ENCODE measurements at regions not wholly inside any gene's neighbourhood (a gene's known extent, or its start where the extent isn't known, plus 50 kb on each side); places are given as distances from the start of the nearest gene placed in this dataset.
A peak's percentile ranks its signal among the peaks of the same experiment; 100 is the strongest.

DNA sequence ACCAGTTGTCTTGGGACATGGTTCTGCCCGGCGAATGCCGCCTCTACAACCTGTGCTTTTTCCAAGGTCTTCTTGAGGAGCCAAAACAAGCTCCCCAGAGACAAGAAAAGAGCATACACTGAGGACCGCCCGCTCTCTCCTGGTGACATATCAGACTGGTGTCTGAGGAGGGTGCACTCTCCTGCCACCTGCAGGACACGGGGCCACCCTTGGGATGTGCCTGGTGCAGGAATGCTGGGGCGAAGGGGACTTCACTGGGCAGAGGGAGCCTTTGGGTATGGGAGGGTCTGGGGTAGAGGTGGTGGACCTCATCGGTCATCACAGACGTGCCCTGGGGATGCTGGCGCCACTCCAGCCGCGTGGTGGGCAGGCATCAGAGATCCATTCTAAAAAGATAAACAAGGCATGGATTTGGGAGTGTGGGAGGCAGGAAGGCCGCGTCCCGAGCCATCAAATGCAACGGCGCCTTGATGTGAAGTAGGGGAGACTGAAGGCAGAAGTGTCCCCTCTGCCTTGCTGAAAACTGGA lies 163.3 kb downstream of the CD83 start:
- H3K4me1 Mint-ChIP-seq (ENCODE audit: low read depth) = peaks cover 27% of the 10 kb centered on the region
- H3K9me3 Mint-ChIP-seq (ENCODE audit: low read depth) = peaks cover 3% of the 10 kb centered on the region
- no peak overlapping the region for H3K4me3 Mint-ChIP-seq (ENCODE audit: low read depth)
- H3K27me3 Mint-ChIP-seq = peaks cover 11% of the 10 kb centered on the region
- H3K27ac Mint-ChIP-seq = no peak overlapping the region
- H3K36me3 Mint-ChIP-seq (ENCODE audit: insufficient read depth) = no peaks in the 10 kb centered on the region
- DNase-seq (ENCODE audit: low spot score, unreplicated experiment) = no peak
- TF ChIP-seq, protein P1, sequence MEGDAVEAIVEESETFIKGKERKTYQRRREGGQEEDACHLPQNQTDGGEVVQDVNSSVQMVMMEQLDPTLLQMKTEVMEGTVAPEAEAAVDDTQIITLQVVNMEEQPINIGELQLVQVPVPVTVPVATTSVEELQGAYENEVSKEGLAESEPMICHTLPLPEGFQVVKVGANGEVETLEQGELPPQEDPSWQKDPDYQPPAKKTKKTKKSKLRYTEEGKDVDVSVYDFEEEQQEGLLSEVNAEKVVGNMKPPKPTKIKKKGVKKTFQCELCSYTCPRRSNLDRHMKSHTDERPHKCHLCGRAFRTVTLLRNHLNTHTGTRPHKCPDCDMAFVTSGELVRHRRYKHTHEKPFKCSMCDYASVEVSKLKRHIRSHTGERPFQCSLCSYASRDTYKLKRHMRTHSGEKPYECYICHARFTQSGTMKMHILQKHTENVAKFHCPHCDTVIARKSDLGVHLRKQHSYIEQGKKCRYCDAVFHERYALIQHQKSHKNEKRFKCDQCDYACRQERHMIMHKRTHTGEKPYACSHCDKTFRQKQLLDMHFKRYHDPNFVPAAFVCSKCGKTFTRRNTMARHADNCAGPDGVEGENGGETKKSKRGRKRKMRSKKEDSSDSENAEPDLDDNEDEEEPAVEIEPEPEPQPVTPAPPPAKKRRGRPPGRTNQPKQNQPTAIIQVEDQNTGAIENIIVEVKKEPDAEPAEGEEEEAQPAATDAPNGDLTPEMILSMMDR (IDR thresholded peaks at IDR 0.05; ENCODE audit: unreplicated experiment) = no peak

DNA sequence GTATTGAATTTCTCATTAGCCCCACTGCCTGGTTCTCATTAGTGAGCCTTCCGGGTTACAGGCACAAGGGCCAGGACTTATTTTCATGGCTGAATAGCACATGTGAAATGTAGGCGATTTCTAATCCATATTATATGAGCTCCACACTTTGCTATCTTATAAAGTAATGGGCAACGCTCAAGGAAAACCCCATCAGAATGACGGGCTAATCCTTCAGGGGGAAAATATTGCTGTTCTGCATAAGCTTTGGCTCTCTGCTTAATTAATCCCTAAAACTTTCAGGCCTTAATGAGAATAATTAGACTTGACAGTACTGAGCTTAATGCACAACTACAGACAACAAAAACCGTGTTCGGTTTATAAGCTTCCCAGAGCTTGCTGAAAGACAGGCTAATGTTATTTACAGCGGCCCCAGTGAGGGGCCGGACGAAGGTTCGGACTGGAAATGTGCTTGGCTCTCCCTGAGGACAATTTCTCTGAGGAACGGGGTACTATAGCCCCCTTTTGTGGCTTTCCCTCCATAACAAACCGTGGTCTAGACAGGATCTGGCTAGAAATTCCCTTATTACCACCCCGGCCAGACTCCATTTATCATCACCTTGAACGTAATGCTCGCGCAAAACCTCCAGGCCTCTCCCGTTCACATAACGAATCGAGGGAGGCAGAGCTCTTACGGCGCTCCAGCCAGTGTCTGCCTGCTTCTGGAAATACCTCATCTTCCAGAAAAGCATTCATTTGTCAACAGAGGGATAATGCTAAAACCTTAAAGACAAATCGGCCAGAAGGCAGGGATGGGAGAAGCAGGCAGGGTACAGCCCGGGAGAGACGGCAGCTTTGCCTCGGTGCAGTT lies 164.5 kb downstream of the CD83 start:
- DNase-seq (ENCODE audit: low spot score, unreplicated experiment) = no peak
- Mint-ChIP-seq H3K36me3 (ENCODE audit: insufficient read depth) (no peaks in the 10 kb centered on the region), H3K4me3 (ENCODE audit: low read depth) (no peak overlapping the region), H3K27me3 (peaks cover 5% of the 10 kb centered on the region), H3K27ac (no peak overlapping the region), H3K4me1 (ENCODE audit: low read depth) (peaks cover 27% of the 10 kb centered on the region), H3K9me3 (ENCODE audit: low read depth) (peaks cover 3% of the 10 kb centered on the region)
- TF ChIP-seq, protein P1 (IDR thresholded peaks at IDR 0.05; ENCODE audit: unreplicated experiment) = no peak

DNA sequence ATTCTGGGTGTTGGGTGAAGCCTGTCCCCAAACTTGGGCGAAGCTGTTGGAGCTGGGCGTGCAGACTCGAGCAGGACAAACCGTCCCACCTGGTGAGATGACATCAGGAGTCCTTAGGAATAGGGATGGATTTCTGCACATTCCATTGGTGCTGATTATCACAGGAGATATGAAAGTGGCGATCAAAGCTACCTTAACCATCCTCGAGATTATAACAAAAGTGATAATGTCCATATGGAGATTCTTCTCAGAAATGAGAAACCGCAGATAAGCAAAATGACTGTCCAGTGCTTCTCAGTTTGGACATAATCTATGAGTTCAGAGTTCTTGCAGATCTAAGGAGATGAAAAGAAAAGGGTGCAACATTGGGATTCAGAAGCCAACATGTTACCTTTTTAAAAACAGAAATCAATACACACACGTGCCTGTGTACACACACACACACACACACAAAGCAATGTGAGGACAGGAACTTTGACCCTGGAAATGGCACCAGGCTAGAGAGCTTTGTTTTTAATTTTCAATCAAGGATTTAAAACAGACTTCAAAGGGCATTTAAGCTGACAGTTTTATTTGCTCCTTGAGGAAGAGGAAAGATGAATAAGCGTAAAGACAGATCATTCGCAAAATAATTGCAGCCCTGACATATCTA lies 165.4 kb downstream of the CD83 start:
- peaks cover 27% of the 10 kb centered on the region for H3K4me1 Mint-ChIP-seq (ENCODE audit: low read depth)
- H3K4me3 Mint-ChIP-seq (ENCODE audit: low read depth) = no peak overlapping the region
- H3K9me3 Mint-ChIP-seq (ENCODE audit: low read depth) = peaks cover 3% of the 10 kb centered on the region
- peak overlapping the region; percentile 70 for H3K27ac Mint-ChIP-seq
- no peaks in the 10 kb centered on the region for H3K27me3 Mint-ChIP-seq
- DNase-seq (ENCODE audit: low spot score, unreplicated experiment) = no peak
- TF ChIP-seq, protein P1 (IDR thresholded peaks at IDR 0.05; ENCODE audit: unreplicated experiment) = no peak
- H3K36me3 Mint-ChIP-seq (ENCODE audit: insufficient read depth) = no peaks in the 10 kb centered on the region

DNA sequence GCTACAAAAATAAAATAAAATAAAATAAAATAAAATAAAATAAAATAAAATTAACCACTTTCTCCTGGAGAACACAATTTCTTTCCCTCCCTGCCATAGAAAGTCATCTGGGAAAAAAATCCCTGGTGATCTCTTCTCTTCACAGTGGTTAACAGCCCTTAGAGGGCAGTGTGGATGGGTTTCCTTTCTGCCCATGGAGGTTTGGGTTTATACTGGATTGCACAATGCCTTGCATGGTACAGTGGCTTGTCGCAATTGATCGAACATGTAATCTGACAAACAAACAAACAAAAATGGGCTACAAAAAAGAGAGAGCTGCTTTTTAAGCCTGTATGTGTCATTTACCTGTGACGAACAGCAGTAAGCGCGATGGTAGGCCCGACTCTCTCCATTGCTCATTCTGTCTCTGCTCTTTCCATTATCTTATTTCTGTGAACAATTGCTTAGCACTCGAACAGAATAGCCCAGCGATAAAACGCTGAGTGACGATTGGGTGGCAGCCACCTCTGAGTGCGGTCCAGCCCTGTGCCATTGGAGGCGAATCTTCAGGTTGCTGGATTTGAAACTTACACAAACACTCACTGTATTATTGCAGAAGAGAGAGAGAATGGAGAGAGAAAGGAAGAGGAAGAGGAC lies 166.1 kb downstream of the CD83 start:
- Mint-ChIP-seq H3K4me3 (ENCODE audit: low read depth) (no peak overlapping the region), H3K27me3 (no peaks in the 10 kb centered on the region), H3K9me3 (ENCODE audit: low read depth) (peaks cover 3% of the 10 kb centered on the region), H3K27ac (no peak overlapping the region), H3K4me1 (ENCODE audit: low read depth) (peaks cover 27% of the 10 kb centered on the region), H3K36me3 (ENCODE audit: insufficient read depth) (no peaks in the 10 kb centered on the region)
- TF ChIP-seq, protein P1 (IDR thresholded peaks at IDR 0.05; ENCODE audit: unreplicated experiment) = peak; percentile 25
- no peak for DNase-seq (ENCODE audit: low spot score, unreplicated experiment)

DNA sequence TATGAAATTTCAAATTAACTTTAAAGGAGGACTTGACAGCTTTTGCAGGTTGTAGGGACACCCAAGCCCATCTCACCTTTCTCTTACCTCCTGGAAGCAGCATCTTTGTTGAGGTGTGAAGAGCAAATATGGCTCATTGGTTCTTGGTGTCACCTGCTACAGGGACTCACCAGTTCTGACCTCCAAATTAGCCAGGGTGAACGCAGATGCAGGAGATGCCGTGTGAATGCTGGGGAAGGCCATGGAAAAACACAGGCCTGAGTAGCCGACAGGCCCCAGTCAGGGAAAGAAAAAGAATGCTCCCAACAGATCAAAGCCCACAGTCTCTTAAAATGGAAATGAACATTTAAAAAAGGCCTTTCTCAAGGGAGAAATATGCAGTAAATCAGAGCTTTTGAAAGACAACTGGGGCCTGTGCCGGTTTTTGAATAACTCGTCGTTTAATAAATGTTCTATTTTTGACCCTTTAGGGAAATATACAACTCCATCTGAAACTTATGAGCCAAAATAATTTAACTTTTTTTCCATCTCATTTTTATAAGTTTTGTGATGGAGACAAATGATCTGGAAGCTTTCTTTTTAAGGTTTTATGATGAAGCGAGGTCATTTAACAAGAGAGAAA lies 167.5 kb downstream of the CD83 start:
- H3K4me1 Mint-ChIP-seq (ENCODE audit: low read depth) = peaks cover 27% of the 10 kb centered on the region
- H3K9me3 Mint-ChIP-seq (ENCODE audit: low read depth) = peaks cover 3% of the 10 kb centered on the region
- TF ChIP-seq, protein P1 (IDR thresholded peaks at IDR 0.05; ENCODE audit: unreplicated experiment) = no peak
- H3K36me3 Mint-ChIP-seq (ENCODE audit: insufficient read depth) = no peaks in the 10 kb centered on the region
- no peak for DNase-seq (ENCODE audit: low spot score, unreplicated experiment)
- H3K4me3 Mint-ChIP-seq (ENCODE audit: low read depth) = no peak overlapping the region
- H3K27ac Mint-ChIP-seq = no peak overlapping the region
- H3K27me3 Mint-ChIP-seq = no peaks in the 10 kb centered on the region

Data from progenitor cell of endocrine pancreas (in vitro differentiated cells).